Trophoblast cell (in vitro differentiated cells and primary cell): ENCODE measurements at regions not wholly inside any gene's neighbourhood (a gene's known extent, or its start where the extent isn't known, plus 50 kb on each side); places are given as distances from the start of the nearest gene placed in this dataset.

Experiments used
- DNase-seq, 2 donors: peaks; one replicate each; pipeline ENCODE4 v3.0.0-alpha.2; 2016
- H2AFZ ChIP-seq: 2 replicates; pipeline ENCODE4 v1.6.1; 2013; ENCODE audit warnings: low read length, moderate library complexity, mild to moderate bottlenecking; ENCODE audit not compliant: insufficient read depth, poor library complexity
- H2AK5ac ChIP-seq: 2 replicates; pipeline ENCODE4 v1.6.1; 2013; ENCODE audit warnings: mild to moderate bottlenecking, low read length
- H2BK120ac ChIP-seq: 2 replicates; pipeline ENCODE4 v1.6.1; 2013; ENCODE audit warnings: low read length, mild to moderate bottlenecking, moderate library complexity; ENCODE audit not compliant: insufficient read depth, poor library complexity
- H2BK12ac ChIP-seq: 2 replicates; pipeline ENCODE4 v1.6.1; 2013; ENCODE audit warnings: mild to moderate bottlenecking, low read length, moderate library complexity
- H2BK5ac ChIP-seq: 2 replicates; pipeline ENCODE4 v1.6.1; 2013; ENCODE audit warnings: low read length, low read depth, moderate library complexity, mild to moderate bottlenecking; ENCODE audit not compliant: poor library complexity
- H3K14ac ChIP-seq: 2 replicates; pipeline ENCODE4 v1.6.1; 2013; ENCODE audit warnings: mild to moderate bottlenecking, low read length
- H3K18ac ChIP-seq: 2 replicates; pipeline ENCODE4 v1.6.1; 2013; ENCODE audit warnings: mild to moderate bottlenecking, low read length
- H3K23ac ChIP-seq: 2 replicates; pipeline ENCODE4 v1.6.1; 2013; ENCODE audit warnings: low read length
- H3K27ac ChIP-seq: 2 replicates; pipeline ENCODE4 v1.5.1; 2013; ENCODE audit warnings: low read depth, mild to moderate bottlenecking, inconsistent platforms, low read length, moderate library complexity
- H3K27me3 ChIP-seq: 2 replicates; pipeline ENCODE4 v1.6.1; 2013; ENCODE audit warnings: inconsistent platforms, mild to moderate bottlenecking, low read length, moderate library complexity; ENCODE audit not compliant: insufficient read depth
- H3K36me3 ChIP-seq, 2 experiments: 1 replicate in 1 of 2; 2 replicates in 1 of 2; pipeline ENCODE4 v1.6.1; 2013; ENCODE audit warnings: low read length in 2 of 2, mild to moderate bottlenecking in 2 of 2, moderate library complexity in 1 of 2; ENCODE audit not compliant: insufficient read depth in 2 of 2, control insufficient read depth in 1 of 2
- H3K4ac ChIP-seq: 2 replicates; pipeline ENCODE4 v1.6.1; 2013; ENCODE audit warnings: low read depth, mild to moderate bottlenecking, low read length, moderate library complexity
- H3K4me1 ChIP-seq, 2 experiments: 1 replicate in 1 of 2; 2 replicates in 1 of 2; pipeline ENCODE4 v1.6.1; 2013; ENCODE audit warnings: low read length in 2 of 2, mild to moderate bottlenecking in 2 of 2, moderate library complexity in 1 of 2; ENCODE audit not compliant: insufficient read depth in 2 of 2, control insufficient read depth in 1 of 2
- H3K4me2 ChIP-seq: 2 replicates; pipeline ENCODE4 v1.6.1; 2013; ENCODE audit warnings: inconsistent platforms, mild to moderate bottlenecking, low read length, moderate library complexity
- H3K4me3 ChIP-seq: 2 replicates; pipeline ENCODE4 v1.5.1; 2013; ENCODE audit warnings: mild to moderate bottlenecking, low read depth, low read length, inconsistent platforms
- H3K79me1 ChIP-seq: one replicate; pipeline ENCODE4 v1.6.1; 2013; ENCODE audit warnings: low read length
- H3K79me2 ChIP-seq: 2 replicates; pipeline ENCODE4 v1.6.1; 2013; ENCODE audit warnings: low read length, mild to moderate bottlenecking; ENCODE audit not compliant: control insufficient read depth, insufficient read depth, poor library complexity
- H3K9ac ChIP-seq: 2 replicates; pipeline ENCODE4 v1.6.1; 2013; ENCODE audit warnings: mild to moderate bottlenecking, low read length
- H3K9me3 ChIP-seq: 2 replicates; pipeline ENCODE4 v1.6.1; 2013; ENCODE audit warnings: low read depth, mild to moderate bottlenecking, control low read depth, inconsistent platforms, low read length; ENCODE audit not compliant: insufficient read depth
- H4K12ac ChIP-seq: 2 replicates; pipeline ENCODE4 v1.6.1; 2013; ENCODE audit warnings: low read depth, mild to moderate bottlenecking, low read length, moderate library complexity
- H4K8ac ChIP-seq: 2 replicates; pipeline ENCODE4 v1.6.1; 2013; ENCODE audit warnings: low read depth, mild to moderate bottlenecking, low read length, moderate library complexity
- H4K91ac ChIP-seq: one replicate; pipeline ENCODE4 v1.6.1; 2013; ENCODE audit warnings: low read depth, mild to moderate bottlenecking, low read length, moderate library complexity
- WGBS: extraction: QIAGEN DNeasy Blood & Tissue Kit; methylation state at CpG from one replicate; pipeline ENCODE4 v1.1.7; 2013; ENCODE audit warnings: missing lambda C conversion rate; ENCODE audit not compliant: insufficient read length, insufficient coverage; ENCODE audit errors: extremely low coverage; 5-methylcytosine and 5-hydroxymethylcytosine counted together

- H3K27ac ChIP-seq = no peak overlapping the region
- no peak overlapping the region for H3K4me2 ChIP-seq
- no CpG with 5 or more reads among the region's 3 CpGs for WGBS
- no peaks in the 10 kb centered on the region for H3K36me3 ChIP-seq
- no peak overlapping the region for H3K9ac ChIP-seq
- no peak overlapping the region for H2BK5ac ChIP-seq
- no peaks in the 10 kb centered on the region for H3K9me3 ChIP-seq
- H3K23ac ChIP-seq = no peak overlapping the region
- no peak overlapping the region for H3K14ac ChIP-seq
- no peak overlapping the region for H2BK120ac ChIP-seq
- H4K8ac ChIP-seq = no peak overlapping the region
- no peak overlapping the region for H2AK5ac ChIP-seq
- H3K4me3 ChIP-seq = no peak overlapping the region
- no peaks in the 10 kb centered on the region for H3K79me2 ChIP-seq
- peaks cover 11 to 17% of the 10 kb centered on the region in 2 experiments for H3K4me1 ChIP-seq
- no peak overlapping the region for H2AFZ ChIP-seq
- DNase-seq = no peak
- no peaks in the 10 kb centered on the region for H3K27me3 ChIP-seq
- H2BK12ac ChIP-seq = no peak overlapping the region
- H3K18ac ChIP-seq = no peak overlapping the region
- H3K79me1 ChIP-seq = peaks cover 9% of the 10 kb centered on the region
- no peak overlapping the region for H4K91ac ChIP-seq
- H3K4ac ChIP-seq = no peak overlapping the region
- no peak overlapping the region for H4K12ac ChIP-seq
These were observed 62.2 kb upstream of the ECHDC3 start for GRCh38 chr10:11679946-11680345.

GRCh38 chr10:11678074-11678793 is 63.9 kb upstream of the ECHDC3 start:
- Histone ChIP-seq H3K23ac (no peak overlapping the region), H3K4me3 (no peak overlapping the region), H4K91ac (no peak overlapping the region), H3K9me3 (no peaks in the 10 kb centered on the region), H2BK5ac (no peak overlapping the region), H3K79me2 (no peaks in the 10 kb centered on the region), H3K27ac (no peak overlapping the region), H2BK12ac (no peak overlapping the region), H3K9ac (no peak overlapping the region), H3K36me3 (no peaks in the 10 kb centered on the region), H3K4ac (no peak overlapping the region), H3K4me1 (peaks cover under 1 to 3% of the 10 kb centered on the region in 2 experiments), H3K18ac (no peak overlapping the region), H2AK5ac (no peak overlapping the region), H4K12ac (no peak overlapping the region), H2AFZ (no peak overlapping the region), H3K79me1 (peaks cover under 1% of the 10 kb centered on the region), H3K14ac (no peak overlapping the region), H4K8ac (no peak overlapping the region), H3K4me2 (no peak overlapping the region), H3K27me3 (no peaks in the 10 kb centered on the region), H2BK120ac (no peak overlapping the region)
- peak in 1 of 2 donors; percentile 43 for DNase-seq
- WGBS = no CpG with 5 or more reads among the region's 17 CpGs

- no peak overlapping the region for H3K14ac ChIP-seq
- H3K4ac ChIP-seq = no peak overlapping the region
- no peak overlapping the region for H3K4me2 ChIP-seq
- H3K18ac ChIP-seq = no peak overlapping the region
- WGBS = no CpG with 5 or more reads among the region's 12 CpGs
- no peak overlapping the region for H4K12ac ChIP-seq
- H2BK5ac ChIP-seq = no peak overlapping the region
- H3K4me1 ChIP-seq = no peaks in the 10 kb centered on the region
- DNase-seq = no peak
- H3K4me3 ChIP-seq = no peak overlapping the region
- H3K27me3 ChIP-seq = no peaks in the 10 kb centered on the region
- no peaks in the 10 kb centered on the region for H3K9me3 ChIP-seq
- no peak overlapping the region for H2AK5ac ChIP-seq
- H2BK120ac ChIP-seq = no peak overlapping the region
- H2BK12ac ChIP-seq = no peak overlapping the region
- no peak overlapping the region for H3K23ac ChIP-seq
- H3K27ac ChIP-seq = no peak overlapping the region
- no peak overlapping the region for H4K91ac ChIP-seq
- H3K9ac ChIP-seq = no peak overlapping the region
- H2AFZ ChIP-seq = no peak overlapping the region
- no peak overlapping the region for H4K8ac ChIP-seq
- no peaks in the 10 kb centered on the region for H3K79me2 ChIP-seq
- H3K36me3 ChIP-seq = no peaks in the 10 kb centered on the region
- no peaks in the 10 kb centered on the region for H3K79me1 ChIP-seq
These were observed 64.7 kb upstream of the ECHDC3 start for GRCh38 chr10:11677480-11677879.

GRCh38 chr10:11673346-11674280 is 62.2 kb upstream of the USP6NL start:
- no peak overlapping the region for H4K12ac ChIP-seq
- no peaks in the 10 kb centered on the region for H3K9me3 ChIP-seq
- no peaks in the 10 kb centered on the region for H3K4me1 ChIP-seq
- no peak overlapping the region for H3K4me3 ChIP-seq
- H2BK120ac ChIP-seq = no peak overlapping the region
- no peak overlapping the region for H2BK5ac ChIP-seq
- no peak overlapping the region for H4K91ac ChIP-seq
- no peaks in the 10 kb centered on the region for H3K36me3 ChIP-seq
- no peak overlapping the region for H2AFZ ChIP-seq
- H3K27me3 ChIP-seq = no peaks in the 10 kb centered on the region
- H3K14ac ChIP-seq = no peak overlapping the region
- no peak overlapping the region for H3K23ac ChIP-seq
- H3K4ac ChIP-seq = no peak overlapping the region
- H3K79me1 ChIP-seq = no peaks in the 10 kb centered on the region
- no peak overlapping the region for H2BK12ac ChIP-seq
- H3K4me2 ChIP-seq = no peak overlapping the region
- no CpG with 5 or more reads among the region's 12 CpGs for WGBS
- H3K18ac ChIP-seq = no peak overlapping the region
- H3K9ac ChIP-seq = no peak overlapping the region
- H2AK5ac ChIP-seq = no peak overlapping the region
- H3K79me2 ChIP-seq = no peaks in the 10 kb centered on the region
- DNase-seq = peak in 1 of 2 donors; percentile 29
- H3K27ac ChIP-seq = no peak overlapping the region
- H4K8ac ChIP-seq = no peak overlapping the region
